ENCODE measurements at regions not wholly inside any gene's neighbourhood (a gene's known extent, or its start where the extent isn't known, plus 50 kb on each side); places are given as distances from the start of the nearest gene placed in this dataset.

- no peak for TF ChIP-seq CTCF (conservative IDR thresholded peaks at IDR 0.05; ENCODE audit: low read depth, low read length)
- no peak for DNase-seq (ENCODE audit: low read depth)
- no peak overlapping the region for H3K4me3 ChIP-seq (ENCODE audit: low read depth, low read length)
Measured at GRCh38 chr13:91132786-91133185, 214.7 kb upstream of the MIR17HG start.

- peak; percentile 87 for TF ChIP-seq CTCF (conservative IDR thresholded peaks at IDR 0.05; ENCODE audit: low read depth, low read length)
- no peak overlapping the region for H3K4me3 ChIP-seq (ENCODE audit: low read depth, low read length)
- no peak for DNase-seq (ENCODE audit: low read depth)
Measured at GRCh38 chr13:91133941-91134802, 213.3 kb upstream of the MIR17HG start.

GRCh38 chr13:91134803-91135184, 212.7 kb upstream of the MIR17HG start:
- H3K4me3 ChIP-seq (ENCODE audit: low read depth, low read length): no peak overlapping the region
- no peak for TF ChIP-seq CTCF (conservative IDR thresholded peaks at IDR 0.05; ENCODE audit: low read depth, low read length)
- DNase-seq (ENCODE audit: low read depth): no peak

GRCh38 chr13:91135376-91135775, 212.1 kb upstream of the MIR17HG start:
- no peak for DNase-seq (ENCODE audit: low read depth)
- no peak overlapping the region for H3K4me3 ChIP-seq (ENCODE audit: low read depth, low read length)
- no peak for TF ChIP-seq CTCF (conservative IDR thresholded peaks at IDR 0.05; ENCODE audit: low read depth, low read length)

GRCh38 chr13:91135968-91136367, 211.5 kb upstream of the MIR17HG start:
- TF ChIP-seq CTCF (conservative IDR thresholded peaks at IDR 0.05; ENCODE audit: low read depth, low read length): no peak
- DNase-seq (ENCODE audit: low read depth): no peak
- no peak overlapping the region for H3K4me3 ChIP-seq (ENCODE audit: low read depth, low read length)

- DNase-seq (ENCODE audit: low read depth): no peak
Measured at GRCh38 chr13:91136806-91137205, 210.7 kb upstream of the MIR17HG start.

More at GRCh38 chr13:91136806-91137205, 210.7 kb upstream of the MIR17HG start:
- TF ChIP-seq CTCF (conservative IDR thresholded peaks at IDR 0.05; ENCODE audit: low read depth, low read length): no peak
- H3K4me3 ChIP-seq (ENCODE audit: low read depth, low read length): no peak overlapping the region

All from epithelial cell of proximal tubule (primary cell).